IMR-90 (cell line): ENCODE measurements at regions not wholly inside any gene's neighbourhood (a gene's known extent, or its start where the extent isn't known, plus 50 kb on each side); places are given as distances from the start of the nearest gene placed in this dataset.

Experiments
- ATAC-seq: fragments of 200-7000 bp; cut with Tn5 transposase; 2 replicates; pipeline ENCODE4 v1.9.1; 2020; ENCODE audit warnings: low read depth, mild to moderate bottlenecking, moderate library complexity
- BruUV-seq: library from RNA; stranded (reverse); fragments of 400-500 nt; replicated peaks from 2 replicates; lab custom pipeline; 2021; lab: Mats Ljungman, UMichigan
- CTCF ChIA-PET: fragments of 300-600 bp; formaldehyde crosslinking; extraction: SDS; loops from one replicate; lab custom pipeline; 2021; ENCODE audit warnings: antibody characterized with exemption; lab: Yijun Ruan, JAX
- POLR2A ChIA-PET: fragments of 300-600 bp; sonication (Branson Sonifier 250); formaldehyde crosslinking; loops from one replicate; lab custom pipeline; 2022; ENCODE audit warnings: antibody characterized with exemption; ENCODE audit not compliant: unreplicated experiment; lab: Charles Lee
- DNase-seq: peaks from one replicate; pipeline ENCODE4 v3.0.0; 2013
- H2AFZ ChIP-seq: replicated peaks from 2 replicates; pipeline ENCODE3; 2013; ENCODE audit warnings: low read length, mild to moderate bottlenecking; ENCODE audit not compliant: poor library complexity
- H2AK5ac ChIP-seq: 2 replicates; pipeline ENCODE4 v1.6.1; 2013; ENCODE audit warnings: low read depth, low read length, inconsistent platforms
- H2AK9ac ChIP-seq: replicated peaks from 2 replicates; pipeline ENCODE3; 2013; ENCODE audit warnings: mild to moderate bottlenecking, low read depth, low read length, moderate library complexity; ENCODE audit not compliant: poor library complexity
- H2BK120ac ChIP-seq: 2 replicates; pipeline ENCODE4 v1.6.1; 2013; ENCODE audit warnings: low read depth, low read length, inconsistent platforms
- H2BK15ac ChIP-seq: 3 replicates; pipeline ENCODE4 v1.6.1; 2013; ENCODE audit warnings: low read depth, low read length, inconsistent platforms
- H2BK20ac ChIP-seq: 2 replicates; pipeline ENCODE4 v1.6.1; 2013; ENCODE audit warnings: low read depth, mild to moderate bottlenecking, inconsistent platforms, low read length, moderate library complexity
- H2BK5ac ChIP-seq: 2 replicates; pipeline ENCODE4 v1.6.1; 2013; ENCODE audit warnings: mild to moderate bottlenecking, low read depth, low read length, inconsistent platforms; ENCODE audit not compliant: poor library complexity, severe bottlenecking
- H3K14ac ChIP-seq: replicated peaks from 2 replicates; pipeline ENCODE4 v1.6.1; 2013; ENCODE audit warnings: low read depth, low read length, inconsistent platforms
- H3K18ac ChIP-seq: 2 replicates; pipeline ENCODE4 v1.6.1; 2013; ENCODE audit warnings: low read depth, low read length, control low read depth
- H3K23ac ChIP-seq: 2 replicates; pipeline ENCODE4 v1.6.1; 2013; ENCODE audit warnings: low read depth, low read length, inconsistent platforms
- H3K27ac ChIP-seq: 2 replicates; pipeline ENCODE4 v1.5.1; 2013; ENCODE audit warnings: mild to moderate bottlenecking, control low read depth, low read length; ENCODE audit not compliant: insufficient read depth
- H3K27me3 ChIP-seq: 2 replicates; pipeline ENCODE4 v1.6.1; 2013; ENCODE audit warnings: low read length; ENCODE audit not compliant: control insufficient read depth, insufficient read depth
- H3K36me3 ChIP-seq: 2 replicates; pipeline ENCODE4 v1.6.1; 2013; ENCODE audit warnings: low read length, mixed read lengths; ENCODE audit not compliant: control insufficient read depth, insufficient read depth
- H3K4ac ChIP-seq: 2 replicates; pipeline ENCODE4 v1.6.1; 2013; ENCODE audit warnings: low read depth, low read length, inconsistent platforms
- H3K4me1 ChIP-seq: 2 replicates; pipeline ENCODE4 v1.6.1; 2013; ENCODE audit warnings: low read length, mixed read lengths; ENCODE audit not compliant: control insufficient read depth, insufficient read depth
- H3K4me2 ChIP-seq: 2 replicates; pipeline ENCODE4 v1.6.1; 2013; ENCODE audit warnings: low read depth, mild to moderate bottlenecking, control low read depth, low read length, moderate library complexity
- H3K4me3 ChIP-seq: 2 replicates; pipeline ENCODE4 v1.5.1; 2013; ENCODE audit warnings: low read depth, mild to moderate bottlenecking, control low read depth, low read length, moderate library complexity; ENCODE audit not compliant: insufficient read depth
- H3K56ac ChIP-seq: 2 replicates; pipeline ENCODE4 v1.6.1; 2013; ENCODE audit warnings: low read length, inconsistent platforms; ENCODE audit not compliant: insufficient read depth; ENCODE audit errors: extremely low read depth
- H3K79me1 ChIP-seq, 2 experiments: 2 replicates each; pipeline ENCODE4 v1.6.1; 2013; ENCODE audit warnings: low read length in 2 of 2, inconsistent platforms in 1 of 2, low read depth in 1 of 2
- H3K9ac ChIP-seq: 2 replicates; pipeline ENCODE4 v1.6.1; 2013; ENCODE audit warnings: low read depth, low read length, control low read depth
- H3K9me1 ChIP-seq: 2 replicates; pipeline ENCODE4 v1.6.1; 2013; ENCODE audit warnings: low read length, inconsistent platforms; ENCODE audit not compliant: insufficient read depth
- H3K9me3 ChIP-seq: 2 replicates; pipeline ENCODE4 v1.6.1; 2013; ENCODE audit warnings: low read length; ENCODE audit not compliant: control insufficient read depth, insufficient read depth
- H4K20me1 ChIP-seq: 2 replicates; pipeline ENCODE4 v1.6.1; 2013; ENCODE audit warnings: low read length, inconsistent platforms; ENCODE audit not compliant: insufficient read depth
- H4K5ac ChIP-seq: 2 replicates; pipeline ENCODE4 v1.6.1; 2013; ENCODE audit warnings: mild to moderate bottlenecking, low read depth, low read length, control low read depth
- H4K8ac ChIP-seq, 2 experiments: 2 replicates each; pipeline ENCODE4 v1.6.1; 2013; ENCODE audit warnings: low read depth in 2 of 2, low read length in 2 of 2, control low read depth in 1 of 2, inconsistent platforms in 1 of 2
- H4K91ac ChIP-seq: 2 replicates; pipeline ENCODE4 v1.6.1; 2013; ENCODE audit warnings: low read depth, low read length, inconsistent platforms; ENCODE audit not compliant: insufficient read depth
- FOS ChIP-seq: fragments of 150-350 bp; IDR thresholded peaks from 2 replicates; pipeline ENCODE4 v1.6.1; 2016; ENCODE audit warnings: low read depth, low read length
- POLR2A ChIP-seq: IDR thresholded peaks from 2 replicates; pipeline ENCODE4 v1.6.1; 2012; ENCODE audit warnings: mild to moderate bottlenecking, low read depth, low read length
- WGBS, 2 experiments: methylation state at CpG; one replicate each; pipeline versions ENCODE4 v1.1.5 to v1.1.7; 2013; ENCODE audit warnings: missing lambda C conversion rate in 2 of 2; ENCODE audit not compliant: insufficient read length in 1 of 2; ENCODE audit errors: extremely low coverage in 2 of 2; 5-methylcytosine and 5-hydroxymethylcytosine counted together
- dilution Hi-C: fragments of 300-500 bp; cut with HindIII; formaldehyde crosslinking; loops from one replicate; pipeline ENCODE4 v1.14.3; 2018; ENCODE audit warnings: low sequenced_read_pairs; ENCODE audit not compliant: unreplicated experiment
- in situ Hi-C: fragments of 300-500 bp; cut with MboI; formaldehyde crosslinking; loops from 3 replicates; pipeline ENCODE4 v1.14.3; 2019; ENCODE audit warnings: low sequenced_read_pairs, inconsistent platforms, mixed read lengths
- intact Hi-C: fragments of 100-400 bp; cut with micrococcal nuclease; formaldehyde crosslinking; loops from 2 replicates; pipeline ENCODE4 v1.10.0; 2022

DNA sequence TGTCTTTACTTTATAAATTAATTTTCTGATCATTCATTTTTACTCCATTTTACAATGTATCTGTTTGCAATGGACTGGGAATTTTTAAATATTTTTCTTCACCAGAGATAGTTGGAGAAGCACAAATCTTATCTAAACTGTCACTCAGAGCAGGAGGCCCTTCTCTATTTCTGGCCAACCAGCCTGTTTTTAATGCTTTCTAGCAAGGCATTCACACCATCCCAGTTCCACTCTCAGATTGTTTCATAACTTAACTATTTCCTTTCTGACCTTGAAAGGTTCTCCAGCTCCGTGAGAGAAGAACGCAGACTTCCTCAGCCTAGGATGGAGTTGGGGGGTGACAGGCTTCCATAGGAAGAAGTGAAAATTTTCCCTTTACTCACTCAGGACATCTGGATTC lies 155.8 kb downstream of the SKIDA1 start:
- Histone ChIP-seq H3K9me1 (peaks cover 4% of the 10 kb centered on the region; the same call in 1 of the 2 replicates), H3K18ac (no peak overlapping the region), H3K23ac (no peak overlapping the region), H4K20me1 (no peaks in the 10 kb centered on the region), H3K9ac (no peak overlapping the region), H3K27me3 (no peaks in the 10 kb centered on the region), H3K4ac (no peak overlapping the region), H2AFZ (no peak overlapping the region), H4K91ac (no peak overlapping the region), H3K4me2 (no peak overlapping the region), H3K36me3 (no peaks in the 10 kb centered on the region), H3K9me3 (no peaks in the 10 kb centered on the region), H2BK15ac (no peak overlapping the region), H3K56ac (no peak overlapping the region), H4K5ac (no peak overlapping the region), H2BK120ac (no peak overlapping the region), H4K8ac (no peak overlapping the region), H3K4me3 (no peak overlapping the region), H2BK20ac (no peak overlapping the region), H2AK5ac (no peak overlapping the region), H3K27ac (no peak overlapping the region), H3K14ac (no peak overlapping the region; the same call in 1 of the 2 replicates), H3K4me1 (peaks cover 9% of the 10 kb centered on the region), H2BK5ac (no peak overlapping the region), H3K79me1 (no peaks in the 10 kb centered on the region), H2AK9ac (no peak overlapping the region)
- ChIA-PET CTCF (interaction anchor here (0.6 to 0.9 kb wide), 3 partner anchors 10 to 62 kb away, joined by 3 to 4 read pairs (median 3); no protein-coding TSS in a partner anchor), POLR2A (interaction anchor here (0.6 kb wide), 1 partner anchor 65 kb away, joined by 3 read pairs; no protein-coding TSS in a partner anchor)
- DNase-seq (peak; percentile 46), ATAC-seq (no peak)
- intact Hi-C loops (loop anchor here (10.0 kb wide), 1 partner anchor 365 kb away; no protein-coding TSS in a partner anchor), dilution Hi-C loops (no loop called here), in situ Hi-C loops (no loop called here)
- TF ChIP-seq FOS (no peak), POLR2A (no peak)
- WGBS, 2 experiments, result no CpG with 5 or more reads among the region's 2 CpGs
- BruUV-seq, result no TSS peak
